ENCODE measurements at regions not wholly inside any gene's neighbourhood (a gene's known extent, or its start where the extent isn't known, plus 50 kb on each side); places are given as distances from the start of the nearest gene placed in this dataset.
"Not testable (repeated sequence)": the region's sequence is repeated elsewhere in the genome, so short reads cannot be mapped to it uniquely, and the experiment has no call there.

DNA sequence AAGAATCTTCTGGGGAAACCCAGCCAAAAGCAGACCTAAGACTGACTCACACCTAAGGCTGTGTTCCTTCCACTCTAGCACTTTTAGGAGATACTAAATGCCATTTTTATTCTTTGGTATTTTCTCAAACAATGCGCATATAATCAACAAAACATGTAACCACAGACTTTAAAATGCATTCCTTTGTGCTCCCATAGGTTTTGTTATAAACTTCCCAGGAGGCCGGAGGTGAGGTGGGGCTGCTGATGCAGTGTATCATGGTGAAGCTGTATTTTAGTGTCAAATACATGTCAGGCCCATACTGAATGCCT lies 155.2 kb downstream of the BTBD3 start:
- no peak for DNase-seq

DNA sequence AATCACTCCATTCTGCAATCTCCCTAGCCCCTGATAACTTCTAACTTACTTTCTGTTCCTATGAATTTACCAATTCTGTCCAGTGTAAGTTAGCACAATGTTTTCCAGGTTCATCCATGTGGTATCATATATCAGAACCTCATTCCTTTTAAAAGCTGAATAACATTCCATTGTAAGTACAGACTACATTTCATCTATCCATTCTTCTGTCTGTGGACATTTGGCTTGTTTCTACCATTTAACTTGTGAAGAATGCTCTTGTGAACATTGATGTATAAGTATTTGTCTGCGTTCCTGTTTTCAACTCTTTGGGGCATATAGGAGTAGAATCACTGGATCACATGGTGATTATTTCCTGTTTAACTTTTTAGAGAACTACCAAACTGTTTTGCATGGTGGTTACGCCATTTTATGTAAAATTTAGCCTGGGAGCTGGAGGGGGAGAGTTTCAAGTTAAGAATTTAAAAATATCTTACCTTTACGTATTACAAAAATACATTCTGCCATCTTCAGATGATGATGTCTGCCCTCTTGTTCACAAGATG lies 156.5 kb downstream of the BTBD3 start:
- DNase-seq: no peak

DNA sequence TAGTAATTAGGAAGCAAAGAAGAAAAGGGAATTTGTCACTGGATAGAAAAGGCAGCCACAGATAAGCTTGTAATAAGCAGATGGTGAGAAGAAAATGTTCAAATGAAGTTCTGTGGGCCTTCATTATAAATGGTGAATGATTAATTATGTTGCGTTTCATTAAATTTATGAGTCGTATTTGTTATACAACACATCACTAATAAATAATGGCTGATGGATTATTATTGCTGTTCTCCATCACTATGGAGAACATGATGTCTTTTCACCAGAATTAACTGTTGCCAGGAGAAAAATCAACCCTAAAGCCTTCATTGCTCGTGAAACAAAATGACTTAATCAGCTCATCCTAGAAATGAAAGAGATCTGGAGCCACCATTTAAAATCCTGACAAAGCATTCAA lies 158.5 kb downstream of the BTBD3 start:
- no peak for DNase-seq

DNA sequence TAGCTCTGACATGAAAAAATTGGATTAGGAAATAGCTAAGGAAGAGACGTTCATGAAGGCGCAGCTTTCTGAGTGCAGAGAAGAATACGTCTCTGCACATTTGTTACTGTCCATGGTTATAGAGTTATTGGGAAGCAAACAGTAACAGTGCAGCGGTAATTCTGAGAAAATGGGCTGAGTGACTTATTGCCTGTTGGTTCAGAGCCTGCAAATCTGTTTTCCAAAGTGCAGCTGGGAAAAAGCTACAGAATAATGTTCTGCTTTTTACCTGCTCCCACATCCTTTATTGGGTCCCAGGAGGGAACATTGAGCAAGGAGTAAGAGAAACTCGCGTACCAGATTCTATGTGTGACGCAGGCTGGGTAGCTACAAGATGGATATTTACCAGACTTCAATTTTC lies 160.2 kb downstream of the BTBD3 start:
- no peak for DNase-seq

DNA sequence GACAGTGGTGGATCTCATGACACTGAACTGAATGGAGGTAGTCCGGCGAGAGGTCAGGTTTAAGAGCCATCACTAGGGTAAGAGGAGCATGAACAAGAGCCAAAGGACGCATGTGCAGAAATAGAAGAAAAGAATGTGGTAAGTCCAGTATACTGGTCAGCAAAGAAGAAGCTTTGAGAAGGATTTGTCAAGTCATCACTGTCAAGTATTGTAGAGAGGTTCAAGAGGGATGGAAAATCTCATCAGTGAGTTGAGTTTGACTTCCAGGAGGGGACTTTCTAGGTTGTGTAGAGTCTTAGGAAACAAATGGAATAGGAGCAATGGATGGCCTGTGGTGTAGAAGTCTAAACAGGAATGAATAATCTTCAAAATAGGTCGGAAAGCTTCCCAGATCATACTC lies 161.8 kb downstream of the BTBD3 start:
- DNase-seq: no peak

DNA sequence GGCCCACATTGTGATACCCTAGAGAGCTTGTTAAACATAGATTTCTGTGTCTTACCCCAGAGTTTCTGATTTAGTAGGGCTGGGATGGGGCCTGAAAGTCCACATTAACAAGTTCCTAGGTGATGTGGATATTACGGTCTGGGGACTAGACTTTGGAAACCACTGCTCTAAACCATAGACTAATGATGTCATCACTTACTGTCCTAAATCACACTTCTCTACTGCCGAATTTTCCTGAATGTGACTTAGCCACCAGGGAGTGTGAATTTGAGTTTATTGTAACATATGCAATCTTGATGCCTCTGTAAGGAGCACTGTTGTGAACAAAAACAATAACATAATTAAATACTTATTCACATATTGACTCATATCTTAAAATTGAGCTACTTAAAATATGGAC lies 165.6 kb downstream of the BTBD3 start:
- no peak for DNase-seq

DNA sequence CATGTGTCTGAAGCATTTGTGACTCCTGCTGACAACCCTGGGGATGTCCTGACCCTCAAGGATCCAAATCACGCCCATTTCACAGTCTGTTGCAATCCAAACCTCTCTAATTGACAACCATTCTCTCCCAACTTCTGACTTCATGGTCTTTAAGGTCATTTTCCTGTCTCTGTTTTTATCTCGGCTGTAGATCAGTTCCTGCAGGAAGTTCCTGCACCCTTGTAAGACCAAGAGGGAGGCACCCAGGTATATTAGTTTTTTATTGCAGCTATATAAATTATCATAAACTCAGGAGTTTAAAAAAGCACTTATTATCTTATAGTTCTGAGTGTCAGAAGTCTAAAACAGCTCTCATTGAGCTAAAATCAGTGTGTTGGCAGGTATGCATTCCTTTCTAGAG lies 166.8 kb downstream of the BTBD3 start:
- no peak for DNase-seq

DNA sequence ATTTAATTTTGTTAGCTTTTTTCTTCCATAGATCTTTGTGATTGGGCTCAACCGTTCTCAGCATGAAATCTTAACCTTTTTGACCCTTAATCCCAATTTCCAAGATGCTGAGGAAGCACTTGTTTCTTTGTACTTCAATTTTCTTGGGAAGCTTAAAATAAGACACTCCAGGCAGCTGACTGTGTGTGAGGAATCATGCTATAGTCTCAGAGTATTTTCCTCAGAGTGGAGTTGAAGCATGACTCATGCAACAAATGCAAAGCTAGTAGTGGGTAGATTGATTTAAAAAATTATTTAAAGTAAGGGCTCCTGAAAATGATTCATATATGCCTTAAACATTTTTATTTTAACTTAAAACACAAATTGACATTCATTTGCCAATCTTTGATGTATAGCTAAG lies 168.7 kb downstream of the BTBD3 start:
- no peak for DNase-seq

DNA sequence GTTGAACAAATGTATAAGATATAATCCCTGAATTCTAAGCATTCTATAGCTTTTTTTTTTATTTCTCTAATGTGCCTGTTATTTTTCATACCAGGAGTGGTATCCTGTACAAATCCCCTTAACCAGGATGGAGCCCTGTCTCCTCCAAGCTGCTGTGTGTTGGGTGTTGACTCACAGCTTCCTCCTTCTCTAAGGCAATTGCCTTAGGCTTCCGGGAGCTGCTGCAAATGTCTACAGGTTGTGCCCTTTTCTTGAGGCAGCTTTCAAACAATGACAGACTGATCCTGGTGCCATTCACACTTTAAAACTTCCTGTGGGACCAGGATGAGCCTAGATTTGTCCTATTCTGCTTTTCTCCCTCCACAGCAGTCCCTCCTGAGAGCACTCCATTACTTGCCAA lies 173.2 kb downstream of the BTBD3 start:
- DNase-seq: no peak

DNA sequence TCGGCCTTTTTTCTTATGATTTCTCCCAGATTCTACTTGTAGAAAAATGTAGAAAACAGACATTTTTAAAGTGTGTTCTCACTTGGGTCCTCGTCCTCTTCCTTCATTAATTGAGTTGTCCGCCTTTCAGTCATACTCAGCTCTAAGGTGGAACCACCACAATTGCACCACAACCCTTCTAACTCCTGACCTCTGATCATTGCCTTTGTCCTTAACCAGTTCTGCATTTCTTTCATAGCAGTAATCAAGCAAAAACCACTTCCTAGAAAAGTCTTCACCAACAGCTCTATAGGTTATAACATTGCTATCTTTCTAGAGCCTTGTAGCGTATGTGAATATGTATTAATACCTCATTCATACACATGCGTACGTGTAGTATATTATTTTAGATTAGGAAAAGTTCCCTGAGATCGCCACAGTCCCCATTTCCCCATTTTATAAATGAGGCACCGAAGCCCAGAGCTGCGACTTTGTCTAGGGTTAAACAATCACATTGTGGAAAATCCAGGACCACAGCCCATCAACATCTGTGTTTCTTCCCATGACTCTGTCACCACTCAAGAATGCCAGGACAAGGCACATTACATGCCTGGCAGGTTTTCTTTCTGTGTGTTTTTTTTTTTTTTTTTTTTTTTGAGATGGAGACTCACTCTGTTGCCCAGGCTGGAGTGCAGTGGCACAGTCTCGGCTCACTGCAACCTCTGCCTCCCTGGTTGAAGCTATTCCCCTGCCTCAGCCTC lies 175.5 kb downstream of the BTBD3 start:
- no peak for DNase-seq

DNA sequence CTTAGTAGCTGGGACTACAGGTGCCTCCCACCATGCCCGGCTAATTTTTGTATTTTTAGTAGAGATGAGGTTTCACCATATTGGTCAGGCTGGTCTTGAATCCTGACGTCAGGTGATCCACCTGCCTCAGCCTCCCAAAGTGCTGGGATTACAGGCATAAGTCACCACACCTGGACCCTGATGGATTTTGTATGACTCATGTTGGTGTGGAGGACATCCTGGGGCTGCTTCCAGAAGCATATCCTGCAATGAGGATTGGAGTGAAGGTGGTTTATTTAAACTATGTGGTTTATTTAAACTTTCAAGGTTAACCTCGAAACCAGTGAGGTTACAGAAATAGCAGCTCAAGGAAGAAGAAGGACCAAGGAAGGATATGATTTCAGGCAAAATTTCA lies 176.1 kb downstream of the BTBD3 start:
- not testable (repeated sequence) for DNase-seq

DNA sequence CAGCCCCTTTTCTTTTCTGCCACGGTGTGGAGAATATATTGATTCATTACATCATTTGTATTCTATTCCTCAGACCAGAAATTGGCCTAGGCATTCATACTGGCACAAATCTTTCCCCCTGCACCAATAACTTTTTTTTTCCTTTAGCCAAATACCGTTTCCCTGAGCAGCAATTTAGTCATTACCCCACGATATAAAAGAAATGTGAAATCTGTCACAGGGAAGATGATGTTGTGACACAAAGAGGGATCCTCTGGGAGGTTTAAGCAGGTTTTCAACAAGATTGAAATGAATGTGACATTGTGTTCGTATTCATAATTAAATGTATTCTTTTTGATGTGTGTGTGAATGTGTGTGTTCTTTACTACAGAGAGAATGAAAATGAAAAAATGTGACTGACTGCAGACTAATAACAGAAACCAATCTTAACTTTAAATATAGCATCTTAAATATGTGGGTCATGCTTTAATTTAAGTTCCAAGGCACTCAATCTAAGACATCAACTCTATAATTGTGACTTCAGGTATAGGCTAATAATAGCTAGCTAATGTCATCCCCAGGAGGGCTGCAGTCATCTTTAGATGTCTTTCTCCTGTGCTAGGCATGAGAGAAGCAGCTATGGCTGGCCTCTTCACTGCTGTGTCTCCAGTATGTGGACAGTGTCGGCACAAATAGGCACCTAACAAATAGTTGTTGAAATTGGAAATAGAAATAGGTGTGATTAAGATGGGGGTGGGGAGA lies 177.7 kb downstream of the BTBD3 start:
- no peak for DNase-seq

DNA sequence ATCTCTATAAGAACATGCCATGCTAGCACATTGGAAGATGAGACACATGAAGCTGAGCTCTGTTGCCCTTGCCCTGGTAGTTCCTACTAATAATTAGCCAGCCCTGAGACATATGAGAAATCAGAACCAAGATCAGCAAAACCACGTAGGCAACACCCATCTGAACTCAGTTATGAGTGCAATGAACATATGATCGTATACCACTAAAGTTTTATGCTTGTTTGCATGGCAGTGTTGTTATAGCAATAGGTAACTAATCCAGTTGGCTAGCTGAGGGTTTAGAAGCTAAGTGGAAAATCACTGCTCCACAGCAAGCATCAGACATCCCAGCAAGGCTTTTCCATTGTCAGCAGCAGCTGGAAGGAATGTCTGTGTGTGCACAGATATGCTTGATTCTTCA lies 180.7 kb downstream of the BTBD3 start:
- DNase-seq: no peak

DNA sequence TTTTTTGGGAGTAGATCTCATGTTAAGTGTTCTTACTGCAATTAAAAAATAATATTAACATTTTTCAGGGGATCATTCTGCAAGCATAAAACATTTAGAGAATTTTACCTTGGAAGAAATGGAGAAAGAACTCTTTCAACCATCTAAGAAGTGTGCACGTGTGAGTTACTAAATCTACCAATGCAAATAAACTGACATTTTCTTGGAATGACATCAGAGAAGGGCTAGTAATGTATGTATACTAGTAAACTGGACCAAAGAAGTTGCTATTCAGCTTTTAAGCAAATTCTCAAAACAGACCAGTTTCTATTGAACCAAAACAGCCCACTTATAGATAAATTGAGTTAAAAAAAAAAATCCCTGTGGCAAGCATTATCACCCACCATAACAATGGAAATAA lies 191.2 kb downstream of the BTBD3 start:
- no peak for DNase-seq

DNA sequence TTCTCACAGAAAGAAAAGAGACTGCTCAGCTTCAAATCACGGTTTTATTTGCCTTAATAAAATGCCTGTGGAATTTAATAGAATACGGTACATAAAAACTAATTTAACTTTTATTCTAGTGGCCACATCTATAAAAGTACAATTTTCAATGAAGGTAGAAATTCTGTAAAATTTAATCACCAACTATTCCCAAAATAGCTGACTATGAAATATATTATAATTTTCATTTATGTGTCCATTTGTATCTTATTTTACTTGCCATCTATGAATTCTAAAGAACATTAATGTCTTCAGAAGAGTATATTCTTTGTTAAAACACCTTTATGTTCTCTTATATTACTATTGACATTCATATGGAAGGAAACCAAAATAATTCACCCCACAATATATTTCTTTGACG lies 192.6 kb downstream of the BTBD3 start:
- DNase-seq: no peak

DNA sequence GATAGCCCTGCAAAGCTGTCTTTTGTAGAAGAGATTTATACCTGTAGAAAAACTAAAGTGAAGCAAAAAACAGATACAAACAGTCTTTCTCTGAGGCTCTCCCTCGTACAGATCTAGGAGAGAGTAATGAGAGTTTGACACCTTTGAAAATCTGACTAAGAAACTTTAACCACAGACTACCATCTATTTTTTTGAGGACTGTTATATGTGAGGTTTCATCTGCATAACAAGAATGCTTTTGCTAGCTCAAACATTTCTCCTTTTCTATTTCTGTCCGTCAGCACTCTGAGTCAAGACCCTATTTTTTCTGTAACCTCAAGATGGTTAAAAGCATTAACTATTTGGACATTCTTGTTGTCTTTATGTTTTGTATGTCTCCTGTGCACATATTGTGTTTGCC lies 193.0 kb downstream of the BTBD3 start:
- DNase-seq: no peak

DNA sequence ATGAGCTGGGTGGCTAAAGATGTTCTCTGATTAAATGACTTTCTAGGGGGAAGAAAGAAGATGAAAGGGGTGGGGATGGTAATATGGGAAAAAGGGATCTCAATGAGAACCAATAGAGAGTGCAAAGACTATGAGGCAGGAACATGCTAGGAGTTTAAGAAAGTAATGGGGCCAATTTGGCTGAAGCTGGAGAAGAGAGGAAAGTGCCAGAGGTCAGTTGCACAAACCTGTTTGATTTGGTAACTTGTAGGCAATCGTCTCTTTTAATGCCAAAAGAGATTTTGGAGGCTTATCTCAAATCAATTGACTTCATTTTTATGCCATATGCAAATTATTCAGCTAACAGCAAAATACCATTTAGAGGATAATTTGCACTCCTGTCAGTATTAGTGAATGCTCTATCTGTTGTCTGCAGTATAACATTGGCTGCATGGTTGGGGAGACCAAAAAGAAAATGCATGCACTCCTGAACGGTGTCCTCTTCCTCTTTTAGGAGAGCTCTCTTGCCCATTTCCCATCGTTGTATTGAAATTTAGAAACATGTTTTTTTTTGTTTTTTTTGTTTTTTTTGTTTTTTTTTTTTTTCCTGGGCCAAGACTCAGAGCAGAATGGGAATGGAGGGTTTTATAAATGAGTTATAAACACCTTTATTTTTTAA lies 193.9 kb downstream of the BTBD3 start:
- DNase-seq: no peak

DNA sequence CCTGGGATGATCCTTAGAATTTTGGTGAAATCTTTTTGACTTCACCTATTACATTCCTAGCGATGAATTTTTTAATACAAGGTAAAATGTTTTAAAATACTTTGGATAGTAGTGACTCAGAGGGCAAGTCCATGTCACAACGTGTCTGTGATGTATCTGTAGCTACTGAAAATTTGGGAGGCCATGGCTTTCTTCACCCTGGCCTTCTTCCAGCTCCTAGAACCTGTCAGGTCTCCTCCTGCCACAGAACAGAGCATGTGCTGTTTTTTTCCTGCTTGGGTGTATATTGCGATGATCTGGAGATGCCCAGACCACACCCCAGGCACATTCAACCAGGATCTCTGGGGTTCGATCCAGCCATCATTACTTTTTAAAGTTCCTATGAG lies 194.4 kb downstream of the BTBD3 start:
- no peak for DNase-seq

DNA sequence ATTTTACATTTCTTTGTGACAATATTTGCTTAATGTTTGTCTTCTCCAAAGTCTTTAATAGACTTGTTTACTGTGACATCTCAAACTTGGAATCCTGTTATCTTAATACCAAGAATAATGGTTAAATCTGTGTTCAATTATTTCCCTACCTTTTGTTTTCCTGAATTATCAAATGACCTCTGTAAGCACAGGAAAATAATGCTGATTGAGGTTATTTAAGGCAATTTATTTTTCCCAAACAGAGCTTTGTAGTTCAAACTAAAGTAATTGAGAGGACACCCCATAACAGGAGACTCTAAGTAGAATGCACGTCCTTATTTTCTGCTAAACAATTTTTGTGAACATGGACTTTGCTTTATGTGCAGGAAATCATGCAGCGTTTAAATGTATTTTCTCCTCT lies 195.0 kb downstream of the BTBD3 start:
- DNase-seq: no peak

DNA sequence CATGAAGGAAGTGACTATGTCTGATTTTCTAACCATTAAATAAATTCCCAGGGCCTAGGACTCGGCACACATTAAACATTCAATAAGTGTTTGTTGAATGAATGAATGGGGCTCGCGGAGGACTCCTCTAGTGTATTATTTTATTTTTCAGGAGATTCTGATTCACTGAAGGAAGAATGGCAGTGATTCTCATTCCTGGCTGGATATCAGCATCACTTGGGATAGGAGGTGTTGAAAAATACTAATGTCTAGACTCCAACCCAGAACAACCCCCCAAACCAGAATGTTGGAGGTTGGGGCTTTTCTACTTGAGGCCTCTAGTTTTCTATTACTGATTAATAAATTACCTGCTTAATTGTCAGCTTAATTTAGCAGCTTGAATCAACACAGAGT lies 195.4 kb downstream of the BTBD3 start:
- DNase-seq: no peak

DNA sequence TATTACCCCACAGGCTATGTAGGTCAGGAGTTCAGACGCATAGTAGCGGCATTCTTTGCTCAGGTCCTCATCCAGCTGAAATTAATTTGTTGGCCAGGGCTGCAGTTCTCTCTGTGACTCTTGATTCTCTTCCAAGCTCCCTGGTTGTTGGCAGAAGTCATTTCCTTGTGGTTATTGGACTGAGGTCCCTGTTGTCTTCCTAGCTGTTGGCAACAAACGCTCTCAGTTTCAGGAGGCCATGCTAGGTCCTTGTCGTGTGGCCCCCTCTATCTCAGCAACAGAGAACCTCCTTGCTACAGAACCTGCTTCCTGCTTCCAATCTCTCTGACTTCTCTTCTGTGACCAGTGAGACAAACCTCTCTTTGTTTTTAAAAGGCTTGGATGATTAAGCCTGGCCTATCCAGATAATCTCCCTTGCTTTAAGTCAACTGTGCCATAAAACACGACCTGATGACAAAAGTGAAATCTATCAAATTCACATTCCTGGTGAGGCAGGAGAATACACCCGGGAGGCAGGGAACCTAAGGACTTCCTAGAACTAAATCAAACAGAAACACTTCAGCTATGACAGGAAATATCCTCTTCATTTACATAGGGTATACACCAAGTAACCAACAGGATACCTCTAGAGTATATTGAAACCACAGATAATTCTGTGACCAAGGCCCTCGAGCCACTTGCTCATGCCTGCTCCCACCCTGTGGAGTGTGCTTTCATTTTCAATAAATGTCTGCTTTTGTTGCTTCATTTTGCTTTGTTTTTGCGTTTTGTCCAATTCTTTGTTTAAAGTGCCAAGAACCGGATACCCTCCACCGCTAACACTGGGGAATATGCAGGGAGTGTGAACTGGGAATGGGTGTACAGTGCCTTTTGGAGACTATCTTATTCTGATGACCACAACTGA lies 196.0 kb downstream of the BTBD3 start:
- no peak for DNase-seq

DNA sequence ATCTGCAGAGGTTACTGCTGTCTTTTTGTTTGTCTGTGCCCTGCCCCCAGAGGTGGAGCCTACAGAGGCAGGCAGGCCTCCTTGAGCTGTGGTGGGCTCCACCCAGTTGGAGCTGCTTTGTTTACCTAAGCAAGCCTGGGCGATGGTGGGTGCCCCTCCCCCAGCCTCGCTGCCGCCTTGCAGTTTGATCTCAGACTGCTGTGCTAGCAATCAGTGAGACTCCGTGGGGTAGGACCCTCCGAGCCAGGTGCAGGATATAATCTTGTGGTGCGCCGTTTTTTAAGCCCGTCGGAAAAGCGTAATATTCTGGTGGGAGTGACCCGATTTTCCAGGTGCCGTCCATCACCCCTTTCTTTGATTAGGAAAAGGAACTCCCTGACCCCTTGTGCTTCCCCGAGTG lies 211.4 kb downstream of the BTBD3 start:
- not testable (repeated sequence) for DNase-seq

DNA sequence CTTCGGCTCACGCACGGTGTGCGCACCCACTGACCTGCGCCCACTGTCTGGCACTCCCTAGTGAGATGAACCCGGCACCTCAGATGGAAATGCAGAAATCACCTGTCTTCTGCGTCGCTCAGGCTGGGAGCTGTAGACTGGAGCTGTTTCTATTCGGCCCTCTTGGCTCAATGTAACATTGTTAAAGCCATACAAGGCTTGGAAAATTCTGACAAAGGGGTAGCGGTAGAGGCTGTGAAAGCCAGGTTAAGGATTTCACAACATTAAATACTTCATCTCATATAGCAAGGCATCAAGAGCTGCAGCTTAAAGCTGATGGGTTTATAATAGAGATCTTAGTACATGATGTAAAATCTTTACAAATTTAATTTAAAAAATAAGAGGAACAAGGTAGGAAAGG lies 211.8 kb downstream of the BTBD3 start:
- not testable (repeated sequence) for DNase-seq
